Superior temporal gyrus (tissue), 1 donor: ENCODE measurements at regions not wholly inside any gene's neighbourhood (a gene's known extent, or its start where the extent isn't known, plus 50 kb on each side); places are given as distances from the start of the nearest gene placed in this dataset.
"Not testable (repeated sequence)": the region's sequence is repeated elsewhere in the genome, so short reads cannot be mapped to it uniquely, and the experiment has no call there.

ENCODE experiments used
- DNase-seq: peaks from one replicate; pipeline ENCODE4 v3.0.0-alpha.2; 2016; ENCODE audit errors: extremely low spot score

DNA sequence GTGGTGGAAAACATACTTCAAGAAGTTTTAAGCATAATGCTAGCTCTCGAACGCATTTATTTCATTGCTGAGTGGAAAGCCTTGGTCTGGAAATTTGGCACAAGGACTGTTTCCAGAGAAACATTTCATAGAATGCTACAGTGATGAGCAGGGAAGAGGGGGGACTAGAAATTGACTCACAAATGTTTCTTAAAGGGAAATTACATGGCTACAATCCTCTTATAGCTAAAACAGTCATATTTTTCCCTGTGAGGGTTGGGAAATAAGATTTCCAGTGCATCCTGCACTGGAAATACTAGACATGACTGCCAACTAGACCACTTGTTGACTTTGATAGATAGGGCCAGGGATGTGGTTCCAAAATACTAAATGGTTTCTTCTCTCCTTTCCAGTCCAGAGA is 197.3 kb upstream of the RGS6 start:
- no peak for DNase-seq

DNA sequence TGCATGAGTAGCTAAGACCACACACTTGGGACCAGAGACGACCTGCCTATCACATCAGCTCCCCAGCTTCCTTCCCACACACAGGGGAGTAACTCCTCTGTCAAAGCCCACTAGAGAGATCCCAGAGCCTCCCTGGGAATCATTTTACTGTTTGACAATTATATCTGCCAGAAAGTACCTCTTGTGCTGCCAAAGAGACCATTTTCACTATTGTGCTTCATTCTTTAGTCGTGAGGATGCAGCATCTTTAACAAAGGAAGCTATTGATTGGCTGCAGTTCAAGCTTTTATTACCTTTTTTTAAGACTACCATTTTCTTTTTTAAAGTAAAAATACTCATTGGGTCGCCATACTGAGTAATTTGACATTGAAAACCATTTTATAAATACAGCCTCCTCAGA is 194.5 kb upstream of the RGS6 start:
- DNase-seq = no peak

DNA sequence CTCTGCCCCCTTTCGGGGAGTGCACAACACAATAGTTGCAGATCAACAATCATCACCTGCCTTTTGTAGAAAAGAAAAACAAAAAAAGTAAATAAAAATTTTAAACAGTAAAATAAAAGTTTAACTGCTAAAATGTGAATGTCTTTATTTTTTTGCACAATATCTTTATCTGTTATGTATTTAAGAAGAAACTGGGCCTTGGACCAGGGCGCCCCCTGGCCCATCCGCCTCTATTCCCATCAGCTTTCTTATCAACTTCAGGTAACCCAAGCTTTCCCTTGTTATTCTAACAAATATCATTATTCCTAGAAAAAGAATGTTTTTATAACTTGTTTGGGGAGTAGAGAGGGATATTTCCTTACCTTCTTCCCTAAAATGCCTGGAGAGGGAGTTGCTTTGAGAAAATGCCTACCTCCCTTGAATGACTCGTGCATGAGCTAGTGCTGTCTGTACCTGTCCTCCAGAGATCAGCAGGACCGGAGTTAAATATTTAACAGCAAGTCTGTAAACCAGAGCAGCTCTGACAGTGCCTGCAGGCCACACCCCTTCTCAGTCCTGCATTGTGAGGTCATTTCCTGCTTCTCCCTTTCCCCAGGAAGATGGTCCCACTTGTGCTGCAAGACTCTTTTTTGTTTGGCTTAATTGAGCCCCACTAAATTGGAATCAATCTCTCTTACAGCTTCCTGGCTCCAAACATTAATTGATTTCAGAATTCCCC is 192.8 kb upstream of the RGS6 start:
- DNase-seq = no peak

DNA sequence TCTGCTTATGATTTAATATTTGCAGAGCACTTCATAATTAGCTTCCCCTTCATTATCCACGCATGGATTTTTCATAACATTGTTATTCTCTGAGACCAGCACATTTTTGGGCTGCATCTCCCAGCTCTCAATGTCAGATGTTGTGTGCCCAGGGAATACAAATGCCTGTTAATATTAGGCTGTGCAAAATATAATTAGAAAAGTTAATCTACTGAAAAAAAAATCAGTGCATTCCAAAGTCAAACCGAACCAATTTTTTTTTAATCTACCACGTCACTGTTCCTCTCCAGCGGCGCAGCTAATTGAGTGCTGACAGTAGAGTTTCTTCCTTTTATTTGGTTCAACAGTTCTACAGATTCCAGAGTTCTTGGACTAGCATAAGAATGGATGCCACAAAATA is 191.0 kb upstream of the RGS6 start:
- DNase-seq = no peak

DNA sequence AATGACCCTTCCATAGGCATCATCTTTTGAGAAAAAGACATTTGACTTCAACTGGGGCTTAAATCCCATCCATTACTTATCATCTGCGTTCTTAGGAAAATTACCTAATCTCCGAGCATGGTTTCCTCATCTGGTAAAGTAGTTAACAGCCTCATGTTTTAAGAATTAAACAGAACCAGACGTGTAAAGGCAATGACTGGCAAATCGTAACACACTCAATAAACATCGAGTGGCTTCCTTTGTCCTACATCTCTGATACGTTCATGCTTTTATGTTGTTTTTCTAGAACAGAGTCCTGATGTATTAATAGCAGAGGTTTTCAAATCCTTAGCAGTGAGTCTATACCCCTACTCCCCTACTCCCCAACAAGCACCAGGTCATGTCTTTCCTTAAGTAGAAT is 189.7 kb upstream of the RGS6 start:
- DNase-seq = no peak

DNA sequence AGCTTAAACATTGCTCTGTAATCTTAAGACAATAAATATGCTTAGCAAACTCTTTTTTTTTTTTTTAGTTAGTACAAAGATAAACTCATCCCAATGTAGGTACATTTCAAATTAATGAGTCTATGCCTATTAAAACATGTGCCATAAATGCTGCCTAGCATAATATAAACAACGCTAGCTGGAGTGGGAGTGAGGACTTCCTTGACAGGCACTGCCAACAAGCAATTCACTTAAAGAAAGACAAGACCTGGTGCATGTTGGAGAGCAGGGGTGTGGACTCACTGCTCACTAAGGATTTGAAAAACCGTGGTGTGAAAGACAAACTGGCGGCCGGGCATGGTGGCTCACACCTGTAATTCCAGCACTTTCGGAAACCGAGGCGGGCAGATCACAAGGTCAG is 187.2 kb upstream of the RGS6 start:
- DNase-seq = no peak

DNA sequence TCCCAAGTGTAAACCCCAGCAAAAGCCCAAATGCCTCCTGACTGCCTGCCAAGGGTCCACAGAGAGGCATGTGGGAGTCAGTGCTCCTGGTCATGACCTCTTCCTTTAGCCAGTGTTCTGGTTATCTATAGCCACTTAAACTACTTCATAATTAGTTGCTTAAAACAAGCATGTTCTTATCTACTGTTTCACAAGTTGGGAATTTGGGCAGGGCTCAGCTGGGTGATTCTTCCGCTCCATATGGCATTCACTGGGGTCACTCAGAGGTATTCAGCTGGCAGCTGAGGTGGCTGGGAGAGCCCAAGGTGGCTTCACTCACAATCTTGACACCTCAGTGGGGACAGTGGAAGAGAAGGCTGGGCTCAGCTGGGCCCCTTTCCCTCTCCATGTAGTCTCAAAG is 184.0 kb upstream of the RGS6 start:
- DNase-seq = no peak

DNA sequence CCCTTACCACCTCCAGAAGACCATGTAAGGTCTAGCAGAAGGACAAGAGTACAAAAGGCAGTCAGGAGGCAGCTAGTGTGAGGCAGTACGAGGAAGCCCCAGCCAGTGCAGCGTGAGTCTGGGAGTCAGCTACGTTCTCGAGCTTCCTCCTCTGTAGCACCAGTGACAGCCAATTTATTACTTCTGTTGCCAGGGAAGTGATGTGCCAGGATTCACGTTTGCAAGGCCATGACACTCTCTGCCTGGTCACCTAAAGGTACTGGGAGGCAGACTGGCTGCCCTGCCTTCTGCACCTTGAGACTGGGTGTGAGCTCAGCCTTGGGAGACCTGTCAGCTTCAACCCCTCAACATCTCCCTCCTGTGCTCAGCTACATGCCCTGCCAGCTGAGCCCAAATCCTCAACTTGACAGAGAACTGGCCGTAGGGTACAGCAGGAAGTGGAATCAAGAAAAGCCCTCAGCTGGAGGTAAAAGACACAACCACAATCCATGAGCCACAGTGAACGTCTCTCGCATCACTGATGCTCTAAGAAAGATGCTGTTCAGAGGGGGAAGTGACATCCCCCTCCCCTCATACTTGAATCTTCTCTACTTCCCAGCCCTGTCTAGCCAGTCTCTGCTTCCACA is 182.5 kb upstream of the RGS6 start:
- DNase-seq = no peak

DNA sequence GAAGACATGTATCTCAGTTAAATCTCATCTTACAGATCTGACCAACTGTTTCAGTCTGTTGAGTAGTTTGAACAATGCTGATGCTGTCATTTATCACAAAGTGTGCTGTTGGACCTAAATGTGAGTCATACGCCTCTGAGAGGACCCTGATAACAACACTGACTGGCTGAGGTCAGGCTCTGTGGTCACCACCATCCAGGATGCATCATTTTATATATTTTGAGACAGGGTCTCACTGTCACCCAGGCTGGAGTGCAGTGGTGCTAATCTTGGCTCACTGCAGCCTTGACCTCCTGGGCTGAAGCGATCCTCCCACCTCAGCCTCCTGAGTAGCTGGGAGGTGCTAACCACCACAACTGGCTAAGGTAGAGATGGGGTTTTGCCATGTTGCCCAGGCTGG is 181.0 kb upstream of the RGS6 start:
- no peak for DNase-seq

DNA sequence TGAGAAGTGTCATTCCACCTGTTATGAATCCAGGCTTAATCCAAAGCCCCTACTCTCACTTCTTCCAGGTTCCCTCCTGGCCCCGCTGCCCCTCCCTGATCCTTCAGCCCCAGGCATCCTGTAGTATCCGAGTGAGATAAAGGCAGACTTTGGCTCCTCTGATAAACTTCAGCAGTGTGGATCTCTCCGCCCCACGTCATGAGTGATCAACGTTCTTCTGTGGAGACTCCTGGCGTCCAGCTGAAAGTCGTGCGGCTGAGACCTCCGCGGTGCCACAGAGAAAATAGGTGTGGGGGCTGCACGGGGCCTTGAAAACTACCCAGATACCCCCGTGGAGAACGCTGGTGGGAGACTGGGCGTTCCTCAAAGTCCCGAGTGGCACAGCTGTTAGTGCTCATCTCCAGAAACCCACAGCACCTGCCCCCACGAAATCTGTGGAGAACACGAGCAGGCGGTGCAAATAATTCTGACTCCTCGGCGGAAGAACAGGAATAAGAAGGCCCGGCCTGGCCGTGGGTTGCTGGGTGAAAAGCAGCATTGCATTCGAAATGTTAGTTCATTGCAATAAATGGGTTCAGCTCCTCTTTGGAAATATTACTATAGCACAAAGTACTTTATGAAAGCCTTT is 180.0 kb upstream of the RGS6 start:
- DNase-seq = no peak

DNA sequence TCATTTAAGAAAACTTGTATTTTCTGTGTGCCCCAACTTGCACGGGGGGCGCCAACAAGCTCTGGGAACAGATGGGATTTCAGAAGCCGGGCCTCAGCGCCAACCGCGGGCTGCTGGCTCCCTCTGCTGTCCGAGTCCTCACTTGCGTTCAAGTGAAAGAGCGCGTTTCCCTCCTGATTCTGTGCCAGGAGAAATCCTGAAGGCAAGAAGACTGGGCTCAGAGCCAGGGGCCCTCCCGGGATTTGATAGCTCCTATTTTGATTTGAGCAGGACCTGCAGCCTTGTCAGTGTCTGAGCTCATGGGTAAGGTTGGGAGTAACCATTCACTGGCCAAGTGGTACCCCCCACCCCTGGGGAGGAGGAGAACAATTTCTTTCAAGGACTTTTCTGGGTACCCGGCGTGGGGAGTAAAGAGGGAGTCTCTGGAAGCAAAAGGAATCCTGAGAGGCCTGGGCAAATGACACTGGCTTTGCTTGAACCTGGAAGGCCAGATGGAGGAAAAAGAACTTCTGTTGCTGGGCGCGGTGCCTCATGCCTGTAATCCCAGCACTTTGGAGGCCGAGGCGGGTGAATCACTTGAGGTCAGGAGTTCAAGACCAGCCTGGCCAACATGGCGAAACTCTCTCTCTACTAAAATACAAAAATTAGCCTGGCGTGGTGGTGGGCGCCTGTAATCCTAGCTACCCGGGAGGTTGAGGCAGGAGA is 179.0 kb upstream of the RGS6 start:
- DNase-seq = peak; percentile 89

DNA sequence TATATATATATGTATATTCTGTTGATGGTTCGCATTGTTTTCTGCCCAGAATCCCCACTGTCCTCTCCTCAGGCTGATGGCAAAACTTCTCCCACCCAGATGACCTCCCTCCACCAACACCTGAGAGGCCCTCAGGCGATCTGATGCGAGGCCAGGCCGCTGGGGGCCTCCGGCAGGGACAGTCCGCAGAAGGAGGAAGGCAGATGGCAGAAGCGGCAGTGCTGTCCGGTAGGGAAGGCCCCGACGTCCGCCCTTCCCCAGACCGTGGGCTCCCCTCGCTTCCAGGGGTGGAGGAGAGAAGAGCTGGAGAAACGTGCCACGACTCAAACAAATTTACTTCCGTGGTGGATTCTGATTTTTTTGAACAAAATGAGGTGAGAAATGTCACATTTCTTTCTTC is 178.3 kb upstream of the RGS6 start:
- no peak for DNase-seq

DNA sequence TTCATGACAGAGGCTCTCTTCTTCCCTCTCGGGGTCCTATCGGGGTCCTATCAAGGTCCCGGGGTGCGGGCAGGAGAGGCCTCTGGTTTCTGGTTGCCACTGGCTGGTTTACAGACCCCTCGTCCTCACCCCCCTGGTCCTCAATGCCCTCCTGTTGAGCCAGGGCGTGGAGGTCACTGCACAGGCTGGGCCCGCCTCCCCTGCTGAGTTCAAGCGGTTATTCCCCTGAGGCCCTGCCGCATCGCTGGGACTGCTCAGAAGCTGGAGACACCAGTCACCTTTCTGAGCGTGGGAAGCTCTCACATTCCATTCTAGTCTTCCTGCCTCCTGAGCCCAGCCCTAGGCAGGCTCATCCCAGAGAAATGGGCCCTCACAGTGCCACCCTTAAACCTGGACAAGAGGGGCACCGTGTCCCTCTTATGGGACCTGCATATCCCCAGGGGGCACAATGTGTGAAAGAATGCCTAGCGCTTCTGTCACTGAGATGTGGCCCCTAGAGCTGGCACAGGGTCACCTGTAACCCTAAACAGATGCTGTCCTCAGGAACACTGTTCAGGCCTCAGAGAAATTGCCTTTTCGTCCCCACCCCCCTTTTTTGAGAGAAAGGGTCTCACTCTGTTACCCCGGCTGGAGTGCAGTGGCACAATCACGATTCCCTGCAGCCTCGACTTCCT is 177.7 kb upstream of the RGS6 start:
- no peak for DNase-seq

DNA sequence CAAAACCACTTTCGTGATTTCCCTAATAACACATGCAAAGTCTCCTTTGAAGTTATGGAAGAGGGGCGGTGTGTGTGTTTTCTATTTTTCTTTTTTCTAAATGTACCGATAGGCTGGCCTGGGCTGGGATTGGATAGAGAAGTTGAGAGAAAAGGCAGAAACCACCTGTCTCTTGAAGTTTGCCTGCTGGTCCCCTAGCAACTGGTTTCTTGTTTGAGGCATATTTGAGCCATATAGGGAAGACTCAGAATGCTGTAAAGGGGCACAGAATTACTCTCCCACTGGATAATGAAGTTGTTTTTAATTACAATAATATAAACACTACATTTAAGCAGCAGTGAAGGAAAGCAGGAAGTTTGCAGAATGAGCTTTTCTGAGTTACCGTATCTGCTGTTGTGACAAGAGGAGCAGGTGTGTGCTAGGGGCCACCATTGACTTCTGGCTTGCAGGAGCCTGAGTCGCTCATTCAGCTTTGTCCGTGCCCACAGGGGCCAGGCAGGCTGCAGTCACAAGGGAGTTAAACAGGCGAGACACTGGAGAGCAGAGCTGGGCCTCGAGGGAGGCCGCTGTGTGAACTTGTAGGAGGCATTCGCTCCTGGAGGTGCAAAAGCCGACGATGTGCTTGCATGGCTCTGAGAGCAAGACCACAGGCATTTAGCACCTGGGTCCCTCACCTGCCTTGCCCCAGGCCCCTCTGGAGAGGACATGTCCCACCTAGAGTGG is 173.8 kb upstream of the RGS6 start:
- DNase-seq = no peak

DNA sequence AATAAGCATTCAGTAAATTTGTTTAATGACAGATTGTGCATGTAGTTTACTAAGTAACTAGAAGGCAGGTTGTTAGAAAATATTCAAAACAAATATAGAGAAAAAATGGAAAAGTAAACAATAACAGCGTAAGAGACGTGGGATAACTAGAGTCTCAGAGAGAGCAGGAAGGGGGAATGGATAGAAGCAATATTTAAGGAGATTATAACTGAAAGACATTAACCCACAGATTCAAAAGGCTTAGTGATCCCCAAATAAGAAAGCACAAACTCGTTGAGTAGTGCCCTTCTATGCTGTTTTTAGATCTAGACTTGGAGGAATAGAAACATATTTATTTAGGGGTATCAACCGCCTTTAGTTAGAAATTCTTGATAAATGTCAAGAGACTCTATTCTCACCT is 169.7 kb upstream of the RGS6 start:
- no peak for DNase-seq

DNA sequence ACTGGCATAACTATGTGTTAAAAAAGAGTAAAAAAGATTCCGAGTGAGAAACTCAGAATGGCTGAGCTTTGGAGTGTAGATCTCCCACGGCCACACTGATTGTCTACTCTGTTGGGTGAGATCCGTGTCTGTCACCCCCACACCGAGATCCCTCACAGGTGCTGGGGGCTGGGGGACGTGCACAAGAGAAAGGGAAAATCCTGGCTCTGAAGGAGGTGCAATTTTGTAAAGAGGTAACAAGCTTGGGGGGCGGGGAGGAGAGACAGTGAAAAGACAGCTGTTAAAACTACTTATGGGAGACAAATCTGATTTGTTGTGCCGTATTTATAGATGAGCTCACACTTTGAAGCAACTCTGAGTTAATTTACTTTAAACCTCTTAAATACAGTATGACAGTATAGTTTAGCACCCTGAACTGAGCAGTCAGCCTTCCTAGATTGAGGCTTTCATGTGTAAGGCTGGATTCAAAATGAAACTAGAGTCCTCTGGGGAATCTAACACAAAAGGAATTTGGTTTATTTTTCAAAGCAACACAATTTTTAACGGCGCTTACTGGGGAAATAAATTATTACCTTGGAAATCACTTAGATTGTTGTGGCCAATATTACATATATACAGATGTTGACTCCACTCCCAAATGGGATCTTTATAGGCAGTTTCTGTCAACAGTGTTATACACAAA is 167.4 kb upstream of the RGS6 start:
- DNase-seq = no peak

DNA sequence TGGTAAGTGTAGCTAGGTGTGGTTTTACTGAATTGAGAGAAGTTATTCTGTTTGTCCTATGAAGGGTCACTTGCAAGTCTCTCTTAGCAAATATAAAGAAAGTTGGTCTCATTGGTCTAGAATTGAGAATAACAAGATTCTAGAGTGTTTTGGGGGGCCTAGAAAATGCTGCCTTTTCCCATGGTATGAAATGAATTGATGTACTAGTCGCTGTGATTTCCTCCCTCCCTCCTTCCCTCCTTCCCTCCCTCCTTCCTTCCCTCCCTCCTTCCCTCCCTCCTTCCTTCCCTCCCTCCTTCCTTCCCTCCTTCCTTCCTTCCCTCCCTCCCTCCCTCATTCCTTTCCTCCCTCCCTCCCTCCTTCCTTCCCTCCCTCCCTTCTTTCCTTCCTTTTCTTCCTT is 166.7 kb upstream of the RGS6 start:
- DNase-seq = no peak

DNA sequence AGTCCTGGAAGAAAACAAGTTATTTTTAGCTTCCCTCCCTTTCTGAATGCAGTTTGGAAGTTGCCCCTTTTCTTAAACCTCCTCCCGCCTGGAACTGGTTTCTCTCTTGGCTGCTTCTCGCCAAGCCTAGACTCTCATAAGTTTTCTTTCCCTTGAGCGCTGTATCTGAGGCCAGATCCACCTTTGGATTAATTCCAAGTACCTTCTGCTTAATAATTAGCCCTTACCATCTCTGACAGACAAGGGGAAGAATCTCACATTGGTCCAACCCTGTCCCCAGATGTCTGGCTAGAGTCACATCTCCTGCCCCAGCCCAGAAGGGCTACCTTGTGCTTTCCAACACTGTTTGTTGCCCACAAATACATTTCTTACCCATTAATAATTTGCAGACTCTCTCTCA is 161.8 kb upstream of the RGS6 start:
- DNase-seq = no peak

DNA sequence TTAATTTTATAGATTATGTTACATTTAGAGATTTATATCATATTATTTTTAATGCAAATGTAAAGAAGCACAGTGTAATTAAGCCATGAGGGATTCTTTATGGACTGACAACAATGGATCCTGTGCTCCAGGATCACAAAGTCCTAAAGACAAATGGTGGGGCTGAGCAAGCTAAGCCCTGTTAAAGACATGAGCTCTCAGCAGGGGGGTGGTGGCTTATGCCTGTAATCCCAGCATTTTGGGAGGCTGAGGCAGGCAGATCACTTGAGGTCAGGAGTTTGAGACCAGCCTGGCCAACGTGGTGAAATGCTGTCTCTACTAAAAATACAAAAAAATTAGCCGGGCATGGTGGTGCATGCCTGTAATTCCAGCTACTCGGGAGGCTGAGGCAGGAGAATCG is 160.8 kb upstream of the RGS6 start:
- not testable (repeated sequence) for DNase-seq

DNA sequence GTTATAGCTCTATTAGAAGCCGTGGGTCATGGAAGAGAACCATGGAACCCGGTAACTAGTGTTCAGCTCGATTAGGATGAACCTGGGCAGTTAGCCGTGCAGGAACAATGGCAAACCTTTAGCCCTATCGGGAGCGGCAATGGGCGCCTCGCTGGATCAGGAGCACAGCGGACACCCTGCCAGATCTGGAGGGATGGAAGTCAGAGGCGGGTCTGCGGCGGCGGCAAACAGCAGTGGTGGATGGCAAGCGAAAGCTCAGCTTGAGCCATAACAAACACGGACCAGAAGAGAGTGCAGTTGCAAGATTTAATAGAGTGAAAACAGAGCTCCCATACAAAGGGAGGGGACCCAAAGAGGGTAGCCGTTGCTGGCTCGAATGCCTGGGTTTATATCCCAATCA is 160.2 kb upstream of the RGS6 start:
- not testable (repeated sequence) for DNase-seq

DNA sequence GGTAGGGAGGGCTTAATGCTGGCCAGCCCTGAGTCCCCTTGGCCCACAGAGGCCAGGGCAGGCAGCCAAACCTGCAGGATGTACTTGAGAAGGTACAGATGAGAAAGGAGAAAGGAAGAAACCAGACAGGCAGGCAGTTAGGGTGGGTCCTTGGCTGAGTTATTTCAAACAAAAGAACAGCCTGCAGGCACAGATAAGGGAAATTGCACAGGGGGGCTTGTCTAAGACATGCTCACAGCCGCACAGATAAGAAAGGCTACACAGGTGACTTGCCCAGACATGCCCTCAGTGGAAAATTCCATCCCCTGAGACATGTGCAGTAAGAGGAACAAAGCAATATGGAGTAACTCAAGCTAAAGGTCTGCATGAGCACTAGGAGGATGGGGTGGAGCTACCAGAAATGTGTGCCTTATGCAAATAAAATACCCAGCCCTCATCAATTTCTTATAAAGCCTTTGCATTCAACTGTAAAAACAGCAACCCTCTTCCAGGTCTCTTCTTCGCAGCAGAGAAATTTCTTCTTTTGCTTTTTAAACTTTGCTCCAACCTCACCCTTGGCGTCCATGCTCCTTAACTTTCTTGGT is 158.2 kb upstream of the RGS6 start:
- no peak for DNase-seq
